GM12878 (cell line): ENCODE measurements at regions not wholly inside any gene's neighbourhood (a gene's known extent, or its start where the extent isn't known, plus 50 kb on each side); places are given as distances from the start of the nearest gene placed in this dataset.

Experiments used
- ATAC-seq: fragments of 200-7000 bp; cut with Tn5 transposase; 3 replicates; pipeline ENCODE4 v1.9.1; 2020; ENCODE audit warnings: mild to moderate bottlenecking, moderate library complexity
- BruUV-seq: library from RNA; stranded (reverse); fragments of 400-500 nt; replicated peaks from 2 replicates; lab custom pipeline; 2021; lab: Mats Ljungman, UMichigan
- CTCF ChIA-PET: fragments of 300-600 bp; sonication (Branson Sonifier 250); formaldehyde crosslinking; extraction: SDS; loops from one replicate; lab custom pipeline; 2021; ENCODE audit warnings: inconsistent platforms; lab: Yijun Ruan, JAX
- POLR2A ChIA-PET: fragments of 350-600 bp; formaldehyde crosslinking; extraction: SDS; loops from one replicate; lab custom pipeline; 2021; ENCODE audit warnings: inconsistent platforms; lab: Charles Lee
- RAD21 ChIA-PET: fragments of 300-600 bp; sonication (Branson Sonifier 250); formaldehyde crosslinking; loops from one replicate; lab custom pipeline; 2023; ENCODE audit warnings: antibody characterized with exemption; ENCODE audit not compliant: unreplicated experiment; lab: Charles Lee
- SMC1A ChIA-PET: fragments of 300-600 bp; sonication (Branson Sonifier 250); formaldehyde crosslinking; loops from one replicate; lab custom pipeline; 2023; ENCODE audit not compliant: unreplicated experiment, uncharacterized antibody; lab: Charles Lee
- DNase-seq: peaks from one replicate; pipeline ENCODE4 v3.0.0-alpha.2; 2011; ENCODE audit warnings: low read depth, low spot score
- FAIRE-seq: peaks from 3 replicates; lab custom pipeline; 2011; peaks lifted over from hg19 to GRCh38; lab: Jason Lieb, UNC
- H2AFZ ChIP-seq: 2 replicates; pipeline ENCODE4 v1.6.0; 2011; ENCODE audit warnings: low read depth, low read length, control low read depth; ENCODE audit not compliant: control insufficient read depth
- H3K27ac ChIP-seq: 2 replicates; pipeline ENCODE4 v1.5.1; 2011; ENCODE audit warnings: control low read depth; ENCODE audit not compliant: control insufficient read depth, insufficient read depth
- H3K27me3 ChIP-seq, 2 experiments: replicated peaks in 1 of 2; 2 replicates each; pipeline versions ENCODE4 v1.6.0 to v1.6.1; 2011; ENCODE audit warnings: low read length in 1 of 2; ENCODE audit not compliant: control insufficient read depth in 2 of 2, insufficient read depth in 2 of 2
- H3K36me3 ChIP-seq, 2 experiments: 2 replicates each; pipeline ENCODE4 v1.5.1; 2011; ENCODE audit warnings: low read length in 1 of 2; ENCODE audit not compliant: control insufficient read depth in 2 of 2, insufficient read depth in 2 of 2
- H3K4me1 ChIP-seq: 2 replicates; pipeline ENCODE4 v1.6.1; 2011; ENCODE audit warnings: mild to moderate bottlenecking, low read length, moderate library complexity, mixed read lengths; ENCODE audit not compliant: control insufficient read depth, insufficient read depth
- H3K4me2 ChIP-seq: 2 replicates; pipeline ENCODE4 v1.6.0; 2011; ENCODE audit warnings: control low read depth; ENCODE audit not compliant: control insufficient read depth, insufficient read depth
- H3K4me3 ChIP-seq: fragments of 200-600 bp; sonication (generic); 2 replicates; pipeline ENCODE4 v1.5.1; 2016
- H3K79me2 ChIP-seq: 2 replicates; pipeline ENCODE4 v1.6.0; 2011; ENCODE audit warnings: low read length; ENCODE audit not compliant: control insufficient read depth, insufficient read depth
- H3K9ac ChIP-seq: 2 replicates; pipeline ENCODE4 v1.8.0; 2011; ENCODE audit warnings: low read length, control low read depth, mixed read lengths; ENCODE audit not compliant: control insufficient read depth, insufficient read depth
- H3K9me3 ChIP-seq: replicated peaks from 3 replicates; pipeline ENCODE4 v1.5.1; 2011; ENCODE audit warnings: mild to moderate bottlenecking, low read length; ENCODE audit not compliant: control insufficient read depth, insufficient read depth
- H4K20me1 ChIP-seq: 2 replicates; pipeline ENCODE4 v1.6.0; 2011; ENCODE audit not compliant: control insufficient read depth, insufficient read depth
- BMI1 ChIP-seq: fragments of 450-650 bp; IDR thresholded peaks from 2 replicates; pipeline ENCODE4 v1.6.1; 2016; ENCODE audit warnings: mild to moderate bottlenecking, moderate library complexity, borderline replicate concordance
- CBX3 ChIP-seq: fragments of 200-600 bp; sonication (generic); IDR thresholded peaks from 2 replicates; pipeline ENCODE4 v1.6.1; 2016; ENCODE audit warnings: low read depth, borderline replicate concordance
- HDAC6 ChIP-seq: fragments of 200-600 bp; sonication (generic); IDR thresholded peaks from one replicate; pipeline ENCODE4 v1.8.0; 2017; ENCODE audit warnings: antibody characterized with exemption; ENCODE audit not compliant: unreplicated experiment
- HDGF ChIP-seq: fragments of 450-650 bp; IDR thresholded peaks from 2 replicates; pipeline ENCODE4 v1.6.1; 2016; ENCODE audit warnings: antibody characterized with exemption
- KDM1A ChIP-seq: fragments of 200-600 bp; sonication (generic); IDR thresholded peaks from 2 replicates; pipeline ENCODE4 v1.6.1; 2016; ENCODE audit warnings: borderline replicate concordance
- MYB ChIP-seq: fragments of 150-350 bp; IDR thresholded peaks from 2 replicates; pipeline ENCODE4 v1.6.1; 2014; ENCODE audit warnings: mild to moderate bottlenecking, low read depth, low read length, borderline replicate concordance
- POLR2AphosphoS2 ChIP-seq: IDR thresholded peaks from 2 replicates; pipeline ENCODE4 v1.6.1; 2011; ENCODE audit warnings: low read depth, mild to moderate bottlenecking, low read length, improper control_type of control experiment, moderate library complexity
- RAD21 ChIP-seq: IDR thresholded peaks from 2 replicates; pipeline ENCODE4 v1.6.1; 2011; ENCODE audit warnings: mild to moderate bottlenecking, low read depth, low read length, moderate library complexity; ENCODE audit not compliant: insufficient read depth
- SMARCA5 ChIP-seq: fragments of 450-650 bp; IDR thresholded peaks from 2 replicates; pipeline ENCODE4 v1.6.1; 2017; ENCODE audit warnings: mild to moderate bottlenecking
- SP1 ChIP-seq: IDR thresholded peaks from one replicate; pipeline ENCODE4 v1.6.1; 2011; ENCODE audit warnings: low read depth, low read length
- TCF12 ChIP-seq: IDR thresholded peaks from 2 replicates; pipeline ENCODE4 v1.6.1; 2011; ENCODE audit warnings: low read depth, mild to moderate bottlenecking, low read length
- YBX1 ChIP-seq: fragments of 450-650 bp; IDR thresholded peaks from 2 replicates; pipeline ENCODE4 v1.6.1; 2016; ENCODE audit warnings: antibody characterized with exemption
- ZBTB40 ChIP-seq: fragments of 450-650 bp; IDR thresholded peaks from 2 replicates; pipeline ENCODE4 v1.6.1; 2016; ENCODE audit warnings: mild to moderate bottlenecking, moderate library complexity, borderline replicate concordance
- ZNF217 ChIP-seq: fragments of 450-650 bp; IDR thresholded peaks from 2 replicates; pipeline ENCODE4 v1.6.1; 2017; ENCODE audit warnings: antibody characterized with exemption, mild to moderate bottlenecking
- ZNF384 ChIP-seq: IDR thresholded peaks from 2 replicates; pipeline ENCODE4 v1.6.1; 2012; ENCODE audit warnings: low read depth, mild to moderate bottlenecking, low read length, improper control_type of control experiment, borderline replicate concordance
- WGBS: methylation state at CpG from one replicate; pipeline ENCODE4 v1.1.6; 2016; ENCODE audit warnings: low lambda C conversion rate; ENCODE audit not compliant: insufficient replicate concordance, insufficient coverage; ENCODE audit errors: missing lambda C conversion rate; 5-methylcytosine and 5-hydroxymethylcytosine counted together
- in situ Hi-C: fragments of 300-500 bp; cut with MboI; formaldehyde crosslinking; loops from 9 replicates; pipeline ENCODE4 v1.14.3; 2018; ENCODE audit warnings: mixed read lengths
- intact Hi-C: fragments of 100-400 bp; cut with micrococcal nuclease; formaldehyde crosslinking; loops from one replicate; pipeline ENCODE4 v1.14.2; 2022; ENCODE audit not compliant: unreplicated experiment

- TF ChIP-seq ZBTB40 (no peak), CBX3 (no peak), ZNF384 (no peak), KDM1A (no peak)
These were observed 456.6 kb downstream of the RPS6KC1 start (continued) for GRCh38 chr1:213507472-213508223.

GRCh38 chr1:213511173-213511572, 460.1 kb downstream of the RPS6KC1 start:
- no peak for FAIRE-seq
- no peak overlapping the region for H2AFZ ChIP-seq
- no peaks in the 10 kb centered on the region for H3K79me2 ChIP-seq
- 0% methylated on average over 4 of the region's 4 CpGs for WGBS
- H3K9me3 ChIP-seq, result no peaks in the 10 kb centered on the region
- no peak overlapping the region for H3K4me2 ChIP-seq
- intact Hi-C loops (no loop called here), in situ Hi-C loops (no loop called here)
- RAD21 ChIA-PET, result no interaction called here
- H3K4me3 ChIP-seq, result no peak overlapping the region
- BruUV-seq, result no TSS peak
- H3K36me3 ChIP-seq, result no peaks in the 10 kb centered on the region
- TF ChIP-seq TCF12 (no peak), HDAC6 (no peak), HDGF (no peak), POLR2AphosphoS2 (no peak), ZNF217 (no peak), SMARCA5 (no peak), RAD21 (no peak), YBX1 (no peak), SP1 (no peak), MYB (no peak), BMI1 (no peak)
- H3K27ac ChIP-seq, result no peak overlapping the region
- POLR2A ChIA-PET, result no interaction called here
- no peak overlapping the region for H3K9ac ChIP-seq
- no peak for DNase-seq
- no peaks in the 10 kb centered on the region for H4K20me1 ChIP-seq
- no peaks in the 10 kb centered on the region for H3K4me1 ChIP-seq
- SMC1A ChIA-PET, result no interaction called here
- ATAC-seq, result no peak
- CTCF ChIA-PET, result interaction anchor here (0.8 kb wide), 1 partner anchor 11 kb away, joined by 3 read pairs; no protein-coding TSS in a partner anchor
- peaks cover 0 to 1% of the 10 kb centered on the region in 2 experiments; a peak in 1 of 4 replicates for H3K27me3 ChIP-seq
